ENCODE measurements at regions not wholly inside any gene's neighbourhood (a gene's known extent, or its start where the extent isn't known, plus 50 kb on each side); places are given as distances from the start of the nearest gene placed in this dataset.

GRCh38 chr12:87117526-87117925, 861.3 kb upstream of the MGAT4C start:
- TF ChIP-seq CTCF (IDR thresholded peaks at IDR 0.05; ENCODE audit: insufficient read depth, low read depth, low read length) (no peak), EZH2 (IDR thresholded peaks at IDR 0.05; ENCODE audit: insufficient read depth, low read length) (no peak)

Data from astrocyte (in vitro differentiated cells and primary cell).